IMR-90 (cell line): ENCODE measurements at regions not wholly inside any gene's neighbourhood (a gene's known extent, or its start where the extent isn't known, plus 50 kb on each side); places are given as distances from the start of the nearest gene placed in this dataset.

Experiments
- ATAC-seq: fragments of 200-7000 bp; cut with Tn5 transposase; 2 replicates; pipeline ENCODE4 v1.9.1; 2020; ENCODE audit warnings: low read depth, mild to moderate bottlenecking, moderate library complexity
- BruUV-seq: library from RNA; stranded (reverse); fragments of 400-500 nt; replicated peaks from 2 replicates; lab custom pipeline; 2021; lab: Mats Ljungman, UMichigan
- CTCF ChIA-PET: fragments of 300-600 bp; formaldehyde crosslinking; extraction: SDS; loops from one replicate; lab custom pipeline; 2021; ENCODE audit warnings: antibody characterized with exemption; lab: Yijun Ruan, JAX
- POLR2A ChIA-PET: fragments of 300-600 bp; sonication (Branson Sonifier 250); formaldehyde crosslinking; loops from one replicate; lab custom pipeline; 2022; ENCODE audit warnings: antibody characterized with exemption; ENCODE audit not compliant: unreplicated experiment; lab: Charles Lee
- DNase-seq: peaks from one replicate; pipeline ENCODE4 v3.0.0; 2013
- H2AFZ ChIP-seq: replicated peaks from 2 replicates; pipeline ENCODE3; 2013; ENCODE audit warnings: low read length, mild to moderate bottlenecking; ENCODE audit not compliant: poor library complexity
- H2AK5ac ChIP-seq: 2 replicates; pipeline ENCODE4 v1.6.1; 2013; ENCODE audit warnings: low read depth, low read length, inconsistent platforms
- H2AK9ac ChIP-seq: replicated peaks from 2 replicates; pipeline ENCODE3; 2013; ENCODE audit warnings: mild to moderate bottlenecking, low read depth, low read length, moderate library complexity; ENCODE audit not compliant: poor library complexity
- H2BK120ac ChIP-seq: 2 replicates; pipeline ENCODE4 v1.6.1; 2013; ENCODE audit warnings: low read depth, low read length, inconsistent platforms
- H2BK15ac ChIP-seq: 3 replicates; pipeline ENCODE4 v1.6.1; 2013; ENCODE audit warnings: low read depth, low read length, inconsistent platforms
- H2BK20ac ChIP-seq: 2 replicates; pipeline ENCODE4 v1.6.1; 2013; ENCODE audit warnings: low read depth, mild to moderate bottlenecking, inconsistent platforms, low read length, moderate library complexity
- H2BK5ac ChIP-seq: 2 replicates; pipeline ENCODE4 v1.6.1; 2013; ENCODE audit warnings: mild to moderate bottlenecking, low read depth, low read length, inconsistent platforms; ENCODE audit not compliant: poor library complexity, severe bottlenecking
- H3K14ac ChIP-seq: replicated peaks from 2 replicates; pipeline ENCODE4 v1.6.1; 2013; ENCODE audit warnings: low read depth, low read length, inconsistent platforms
- H3K18ac ChIP-seq: 2 replicates; pipeline ENCODE4 v1.6.1; 2013; ENCODE audit warnings: low read depth, low read length, control low read depth
- H3K23ac ChIP-seq: 2 replicates; pipeline ENCODE4 v1.6.1; 2013; ENCODE audit warnings: low read depth, low read length, inconsistent platforms
- H3K27ac ChIP-seq: 2 replicates; pipeline ENCODE4 v1.5.1; 2013; ENCODE audit warnings: mild to moderate bottlenecking, control low read depth, low read length; ENCODE audit not compliant: insufficient read depth
- H3K27me3 ChIP-seq: 2 replicates; pipeline ENCODE4 v1.6.1; 2013; ENCODE audit warnings: low read length; ENCODE audit not compliant: control insufficient read depth, insufficient read depth
- H3K36me3 ChIP-seq: 2 replicates; pipeline ENCODE4 v1.6.1; 2013; ENCODE audit warnings: low read length, mixed read lengths; ENCODE audit not compliant: control insufficient read depth, insufficient read depth
- H3K4ac ChIP-seq: 2 replicates; pipeline ENCODE4 v1.6.1; 2013; ENCODE audit warnings: low read depth, low read length, inconsistent platforms
- H3K4me1 ChIP-seq: 2 replicates; pipeline ENCODE4 v1.6.1; 2013; ENCODE audit warnings: low read length, mixed read lengths; ENCODE audit not compliant: control insufficient read depth, insufficient read depth
- H3K4me2 ChIP-seq: 2 replicates; pipeline ENCODE4 v1.6.1; 2013; ENCODE audit warnings: low read depth, mild to moderate bottlenecking, control low read depth, low read length, moderate library complexity
- H3K4me3 ChIP-seq: 2 replicates; pipeline ENCODE4 v1.5.1; 2013; ENCODE audit warnings: low read depth, mild to moderate bottlenecking, control low read depth, low read length, moderate library complexity; ENCODE audit not compliant: insufficient read depth
- H3K56ac ChIP-seq: 2 replicates; pipeline ENCODE4 v1.6.1; 2013; ENCODE audit warnings: low read length, inconsistent platforms; ENCODE audit not compliant: insufficient read depth; ENCODE audit errors: extremely low read depth
- H3K79me1 ChIP-seq, 2 experiments: 2 replicates each; pipeline ENCODE4 v1.6.1; 2013; ENCODE audit warnings: low read length in 2 of 2, inconsistent platforms in 1 of 2, low read depth in 1 of 2
- H3K9ac ChIP-seq: 2 replicates; pipeline ENCODE4 v1.6.1; 2013; ENCODE audit warnings: low read depth, low read length, control low read depth
- H3K9me1 ChIP-seq: 2 replicates; pipeline ENCODE4 v1.6.1; 2013; ENCODE audit warnings: low read length, inconsistent platforms; ENCODE audit not compliant: insufficient read depth
- H3K9me3 ChIP-seq: 2 replicates; pipeline ENCODE4 v1.6.1; 2013; ENCODE audit warnings: low read length; ENCODE audit not compliant: control insufficient read depth, insufficient read depth
- H4K20me1 ChIP-seq: 2 replicates; pipeline ENCODE4 v1.6.1; 2013; ENCODE audit warnings: low read length, inconsistent platforms; ENCODE audit not compliant: insufficient read depth
- H4K5ac ChIP-seq: 2 replicates; pipeline ENCODE4 v1.6.1; 2013; ENCODE audit warnings: mild to moderate bottlenecking, low read depth, low read length, control low read depth
- H4K8ac ChIP-seq, 2 experiments: 2 replicates each; pipeline ENCODE4 v1.6.1; 2013; ENCODE audit warnings: low read depth in 2 of 2, low read length in 2 of 2, control low read depth in 1 of 2, inconsistent platforms in 1 of 2
- H4K91ac ChIP-seq: 2 replicates; pipeline ENCODE4 v1.6.1; 2013; ENCODE audit warnings: low read depth, low read length, inconsistent platforms; ENCODE audit not compliant: insufficient read depth
- BHLHE40 ChIP-seq: fragments of 150-350 bp; IDR thresholded peaks from 2 replicates; pipeline ENCODE4 v1.6.1; 2016; ENCODE audit warnings: mild to moderate bottlenecking, low read depth, low read length
- CEBPB ChIP-seq: IDR thresholded peaks from 2 replicates; pipeline ENCODE4 v1.6.1; 2012; ENCODE audit warnings: low read depth, low read length, improper control_type of control experiment
- CHD1 ChIP-seq: IDR thresholded peaks from 2 replicates; pipeline ENCODE4 v1.6.1; 2012; ENCODE audit warnings: low read depth, low read length, improper control_type of control experiment
- FOS ChIP-seq: fragments of 150-350 bp; IDR thresholded peaks from 2 replicates; pipeline ENCODE4 v1.6.1; 2016; ENCODE audit warnings: low read depth, low read length
- MAFK ChIP-seq: IDR thresholded peaks from 2 replicates; pipeline ENCODE4 v1.6.1; 2012; ENCODE audit warnings: low read depth, low read length, improper control_type of control experiment
- MAZ ChIP-seq: IDR thresholded peaks from 2 replicates; pipeline ENCODE4 v1.6.1; 2012; ENCODE audit warnings: low read depth, mild to moderate bottlenecking, low read length, improper control_type of control experiment, moderate library complexity, borderline replicate concordance
- MXI1 ChIP-seq: IDR thresholded peaks from 2 replicates; pipeline ENCODE4 v1.6.1; 2012; ENCODE audit warnings: low read depth, mild to moderate bottlenecking, low read length, moderate library complexity, borderline replicate concordance
- NFE2L2 ChIP-seq: fragments of 150-350 bp; IDR thresholded peaks from 2 replicates; pipeline ENCODE4 v1.6.1; 2016; ENCODE audit warnings: low read depth, mild to moderate bottlenecking, low read length
- POLR2A ChIP-seq: IDR thresholded peaks from 2 replicates; pipeline ENCODE4 v1.6.1; 2012; ENCODE audit warnings: mild to moderate bottlenecking, low read depth, low read length
- RAD21 ChIP-seq: IDR thresholded peaks from 2 replicates; pipeline ENCODE4 v1.6.1; 2012; ENCODE audit warnings: low read length, improper control_type of control experiment
- RCOR1 ChIP-seq: IDR thresholded peaks from 2 replicates; pipeline ENCODE4 v1.6.1; 2012; ENCODE audit warnings: mild to moderate bottlenecking, low read length, improper control_type of control experiment; ENCODE audit not compliant: insufficient replicate concordance
- RFX5 ChIP-seq: IDR thresholded peaks from 2 replicates; pipeline ENCODE4 v1.8.0; 2012; ENCODE audit warnings: low read depth, mild to moderate bottlenecking, low read length, moderate library complexity
- SMC3 ChIP-seq: fragments of 150-350 bp; IDR thresholded peaks from 2 replicates; pipeline ENCODE4 v1.6.1; 2016; ENCODE audit warnings: low read depth, mild to moderate bottlenecking, antibody characterized with exemption, low read length, moderate library complexity
- WGBS, 2 experiments: methylation state at CpG; one replicate each; pipeline versions ENCODE4 v1.1.5 to v1.1.7; 2013; ENCODE audit warnings: missing lambda C conversion rate in 2 of 2; ENCODE audit not compliant: insufficient read length in 1 of 2; ENCODE audit errors: extremely low coverage in 2 of 2; 5-methylcytosine and 5-hydroxymethylcytosine counted together
- dilution Hi-C: fragments of 300-500 bp; cut with HindIII; formaldehyde crosslinking; loops from one replicate; pipeline ENCODE4 v1.14.3; 2018; ENCODE audit warnings: low sequenced_read_pairs; ENCODE audit not compliant: unreplicated experiment
- in situ Hi-C: fragments of 300-500 bp; cut with MboI; formaldehyde crosslinking; loops from 3 replicates; pipeline ENCODE4 v1.14.3; 2019; ENCODE audit warnings: low sequenced_read_pairs, inconsistent platforms, mixed read lengths
- intact Hi-C: fragments of 100-400 bp; cut with micrococcal nuclease; formaldehyde crosslinking; loops from 2 replicates; pipeline ENCODE4 v1.10.0; 2022
- TF ChIP-seq, protein P1 (sequence below): fragments of 150-350 bp; IDR thresholded peaks from 2 replicates; pipeline ENCODE4 v1.6.1; 2017; ENCODE audit warnings: mild to moderate bottlenecking, antibody characterized with exemption, low read length, low read depth
- TF ChIP-seq, protein P2 (sequence below): fragments of 150-350 bp; IDR thresholded peaks from 2 replicates; pipeline ENCODE4 v1.6.1; 2016; ENCODE audit warnings: low read depth, mild to moderate bottlenecking, low read length, moderate library complexity, borderline replicate concordance
- TF ChIP-seq, protein P3 (sequence below): conservative IDR thresholded peaks from 2 replicates; pipeline ENCODE4 v1.5.1; 2012; ENCODE audit warnings: mild to moderate bottlenecking, low read depth, low read length, improper control_type of control experiment

DNA sequence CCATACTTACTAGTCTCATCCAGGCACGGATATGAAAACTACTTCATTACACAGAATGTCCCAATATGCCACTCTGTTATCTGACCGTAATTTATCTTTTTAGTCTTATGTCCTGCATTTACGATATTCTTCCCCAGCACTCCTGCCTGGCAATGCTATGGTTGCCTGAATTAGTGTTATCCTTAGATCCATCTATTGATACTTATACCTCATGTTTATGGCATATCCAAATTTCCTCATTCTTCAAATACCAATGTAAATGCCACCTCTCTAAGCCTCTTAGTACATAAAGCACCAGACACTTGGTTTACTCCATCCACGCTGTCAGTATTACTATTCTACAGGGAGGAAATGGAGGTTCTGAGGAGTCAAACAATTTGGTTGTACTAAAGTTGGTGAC, 507.8 kb upstream of the NMUR2 start:
- H3K9ac ChIP-seq: no peak overlapping the region
- no peaks in the 10 kb centered on the region for H3K36me3 ChIP-seq
- H4K91ac ChIP-seq: no peak overlapping the region
- H3K4me2 ChIP-seq: no peak overlapping the region
- H2AK9ac ChIP-seq: no peak overlapping the region
- no peaks in the 10 kb centered on the region for H4K20me1 ChIP-seq
- no peak for ATAC-seq
- no peak overlapping the region for H4K8ac ChIP-seq
- H3K23ac ChIP-seq: no peak overlapping the region
- no peak for DNase-seq
- TF ChIP-seq, protein P1, sequence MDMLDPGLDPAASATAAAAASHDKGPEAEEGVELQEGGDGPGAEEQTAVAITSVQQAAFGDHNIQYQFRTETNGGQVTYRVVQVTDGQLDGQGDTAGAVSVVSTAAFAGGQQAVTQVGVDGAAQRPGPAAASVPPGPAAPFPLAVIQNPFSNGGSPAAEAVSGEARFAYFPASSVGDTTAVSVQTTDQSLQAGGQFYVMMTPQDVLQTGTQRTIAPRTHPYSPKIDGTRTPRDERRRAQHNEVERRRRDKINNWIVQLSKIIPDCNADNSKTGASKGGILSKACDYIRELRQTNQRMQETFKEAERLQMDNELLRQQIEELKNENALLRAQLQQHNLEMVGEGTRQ: no peak
- TF ChIP-seq, protein P2, sequence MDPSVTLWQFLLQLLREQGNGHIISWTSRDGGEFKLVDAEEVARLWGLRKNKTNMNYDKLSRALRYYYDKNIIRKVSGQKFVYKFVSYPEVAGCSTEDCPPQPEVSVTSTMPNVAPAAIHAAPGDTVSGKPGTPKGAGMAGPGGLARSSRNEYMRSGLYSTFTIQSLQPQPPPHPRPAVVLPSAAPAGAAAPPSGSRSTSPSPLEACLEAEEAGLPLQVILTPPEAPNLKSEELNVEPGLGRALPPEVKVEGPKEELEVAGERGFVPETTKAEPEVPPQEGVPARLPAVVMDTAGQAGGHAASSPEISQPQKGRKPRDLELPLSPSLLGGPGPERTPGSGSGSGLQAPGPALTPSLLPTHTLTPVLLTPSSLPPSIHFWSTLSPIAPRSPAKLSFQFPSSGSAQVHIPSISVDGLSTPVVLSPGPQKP: no peak
- TF ChIP-seq CEBPB: no peak
- TF ChIP-seq, protein P3, sequence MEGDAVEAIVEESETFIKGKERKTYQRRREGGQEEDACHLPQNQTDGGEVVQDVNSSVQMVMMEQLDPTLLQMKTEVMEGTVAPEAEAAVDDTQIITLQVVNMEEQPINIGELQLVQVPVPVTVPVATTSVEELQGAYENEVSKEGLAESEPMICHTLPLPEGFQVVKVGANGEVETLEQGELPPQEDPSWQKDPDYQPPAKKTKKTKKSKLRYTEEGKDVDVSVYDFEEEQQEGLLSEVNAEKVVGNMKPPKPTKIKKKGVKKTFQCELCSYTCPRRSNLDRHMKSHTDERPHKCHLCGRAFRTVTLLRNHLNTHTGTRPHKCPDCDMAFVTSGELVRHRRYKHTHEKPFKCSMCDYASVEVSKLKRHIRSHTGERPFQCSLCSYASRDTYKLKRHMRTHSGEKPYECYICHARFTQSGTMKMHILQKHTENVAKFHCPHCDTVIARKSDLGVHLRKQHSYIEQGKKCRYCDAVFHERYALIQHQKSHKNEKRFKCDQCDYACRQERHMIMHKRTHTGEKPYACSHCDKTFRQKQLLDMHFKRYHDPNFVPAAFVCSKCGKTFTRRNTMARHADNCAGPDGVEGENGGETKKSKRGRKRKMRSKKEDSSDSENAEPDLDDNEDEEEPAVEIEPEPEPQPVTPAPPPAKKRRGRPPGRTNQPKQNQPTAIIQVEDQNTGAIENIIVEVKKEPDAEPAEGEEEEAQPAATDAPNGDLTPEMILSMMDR: no peak
- TF ChIP-seq RAD21: no peak
- TF ChIP-seq SMC3: no peak
- TF ChIP-seq CHD1: no peak
- TF ChIP-seq MAZ: no peak
- TF ChIP-seq RFX5: no peak
- no peak for TF ChIP-seq NFE2L2
- TF ChIP-seq MXI1: no peak
- TF ChIP-seq FOS: no peak
- TF ChIP-seq MAFK: no peak
- TF ChIP-seq BHLHE40: no peak
- no peak for TF ChIP-seq POLR2A
- TF ChIP-seq RCOR1: no peak
- H2BK20ac ChIP-seq: no peak overlapping the region
- H3K4me1 ChIP-seq: no peaks in the 10 kb centered on the region
- no peaks in the 10 kb centered on the region for H3K79me1 ChIP-seq
- H3K9me3 ChIP-seq: peaks cover 9% of the 10 kb centered on the region
- H3K27me3 ChIP-seq: no peaks in the 10 kb centered on the region
- intact Hi-C loops: no loop called here
- H3K4ac ChIP-seq: no peak overlapping the region
- no peak overlapping the region for H2AFZ ChIP-seq
- H3K27ac ChIP-seq: no peak overlapping the region
- ChIA-PET POLR2A (no interaction called here), CTCF (interaction anchor here (0.7 kb wide), 1 partner anchor 17 kb away, joined by 3 read pairs; no protein-coding TSS in a partner anchor)
- no peak overlapping the region for H2BK5ac ChIP-seq
- no peaks in the 10 kb centered on the region for H3K9me1 ChIP-seq
- H4K5ac ChIP-seq: no peak overlapping the region
- no peak overlapping the region for H3K4me3 ChIP-seq
- no TSS peak for BruUV-seq
- H3K14ac ChIP-seq: no peak overlapping the region
- no peak overlapping the region for H3K18ac ChIP-seq
- no peak overlapping the region for H2BK15ac ChIP-seq
- in situ Hi-C loops: no loop called here
- dilution Hi-C loops: no loop called here
- no peak overlapping the region for H2AK5ac ChIP-seq
- no peak overlapping the region for H2BK120ac ChIP-seq
- no peak overlapping the region for H3K56ac ChIP-seq
- no CpG with 5 or more reads among the region's 4 CpGs for WGBS, 2 experiments
